ENCODE measurements at regions not wholly inside any gene's neighbourhood (a gene's known extent, or its start where the extent isn't known, plus 50 kb on each side); places are given as distances from the start of the nearest gene placed in this dataset.

GRCh38 chr4:171646984-171647383, 166.2 kb upstream of the GALNTL6 start:
- Mint-ChIP-seq H3K9me3 (ENCODE audit: low read depth) (peaks cover 3% of the 10 kb centered on the region), H3K27me3 (ENCODE audit: low read depth) (no peaks in the 10 kb centered on the region), H3K36me3 (ENCODE audit: low read depth) (no peaks in the 10 kb centered on the region), H3K27ac (ENCODE audit: unreplicated experiment) (no peak overlapping the region), H3K4me3 (ENCODE audit: unreplicated experiment) (no peak overlapping the region), H3K4me1 (ENCODE audit: low read depth) (peaks cover 3% of the 10 kb centered on the region)
- TF ChIP-seq CTCF (IDR thresholded peaks at IDR 0.05): no peak
- no peak for DNase-seq (ENCODE audit: low spot score)

- Mint-ChIP-seq H3K36me3 (ENCODE audit: low read depth) (no peaks in the 10 kb centered on the region), H3K9me3 (ENCODE audit: low read depth) (no peaks in the 10 kb centered on the region), H3K27me3 (ENCODE audit: low read depth) (no peaks in the 10 kb centered on the region), H3K4me3 (ENCODE audit: unreplicated experiment) (no peak overlapping the region), H3K4me1 (ENCODE audit: low read depth) (peaks cover 3% of the 10 kb centered on the region), H3K27ac (ENCODE audit: unreplicated experiment) (no peak overlapping the region)
- no peak for TF ChIP-seq CTCF (IDR thresholded peaks at IDR 0.05)
- DNase-seq (ENCODE audit: low spot score): no peak
Observed at GRCh38 chr4:171644430-171645057, 168.7 kb upstream of the GALNTL6 start.

GRCh38 chr4:171639540-171639939, 173.7 kb upstream of the GALNTL6 start:
- H3K4me3 Mint-ChIP-seq (ENCODE audit: unreplicated experiment): no peak overlapping the region
- no peaks in the 10 kb centered on the region for H3K9me3 Mint-ChIP-seq (ENCODE audit: low read depth)
- H3K36me3 Mint-ChIP-seq (ENCODE audit: low read depth): no peaks in the 10 kb centered on the region
- H3K27me3 Mint-ChIP-seq (ENCODE audit: low read depth): no peaks in the 10 kb centered on the region
- TF ChIP-seq CTCF (IDR thresholded peaks at IDR 0.05): no peak
- peaks cover 8% of the 10 kb centered on the region for H3K4me1 Mint-ChIP-seq (ENCODE audit: low read depth)
- no peak for DNase-seq (ENCODE audit: low spot score)
- no peak overlapping the region for H3K27ac Mint-ChIP-seq (ENCODE audit: unreplicated experiment)

GRCh38 chr4:171636606-171637005, 176.6 kb upstream of the GALNTL6 start:
- no peak overlapping the region for H3K27ac Mint-ChIP-seq (ENCODE audit: unreplicated experiment)
- H3K27me3 Mint-ChIP-seq (ENCODE audit: low read depth): no peaks in the 10 kb centered on the region
- TF ChIP-seq CTCF (IDR thresholded peaks at IDR 0.05): no peak
- no peaks in the 10 kb centered on the region for H3K36me3 Mint-ChIP-seq (ENCODE audit: low read depth)
- DNase-seq (ENCODE audit: low spot score): no peak
- peaks cover 10% of the 10 kb centered on the region for H3K9me3 Mint-ChIP-seq (ENCODE audit: low read depth)
- no peak overlapping the region for H3K4me3 Mint-ChIP-seq (ENCODE audit: unreplicated experiment)
- peaks cover 8% of the 10 kb centered on the region for H3K4me1 Mint-ChIP-seq (ENCODE audit: low read depth)

GRCh38 chr4:171629737-171630136, 183.5 kb upstream of the GALNTL6 start:
- Mint-ChIP-seq H3K4me1 (ENCODE audit: low read depth) (no peaks in the 10 kb centered on the region), H3K27me3 (ENCODE audit: low read depth) (no peaks in the 10 kb centered on the region), H3K27ac (ENCODE audit: unreplicated experiment) (no peak overlapping the region), H3K9me3 (ENCODE audit: low read depth) (peaks cover 10% of the 10 kb centered on the region), H3K36me3 (ENCODE audit: low read depth) (no peaks in the 10 kb centered on the region), H3K4me3 (ENCODE audit: unreplicated experiment) (no peak overlapping the region)
- no peak for TF ChIP-seq CTCF (IDR thresholded peaks at IDR 0.05)
- peak; percentile 66 for DNase-seq (ENCODE audit: low spot score)

Measured in chondrocyte (in vitro differentiated cells).